SK-N-MC (cell line): ENCODE measurements at regions not wholly inside any gene's neighbourhood (a gene's known extent, or its start where the extent isn't known, plus 50 kb on each side); places are given as distances from the start of the nearest gene placed in this dataset.
"Not testable (repeated sequence)": the region's sequence is repeated elsewhere in the genome, so short reads cannot be mapped to it uniquely, and the experiment has no call there.

Source experiments
- DNase-seq: peaks from one replicate; pipeline ENCODE4 v3.0.0-alpha.2; 2011; ENCODE audit warnings: low read depth, low spot score
- H3K27ac ChIP-seq: fragments of 200-600 bp; sonication (generic); 2 replicates; pipeline ENCODE4 v1.5.1; 2016; ENCODE audit warnings: mixed run types
- H3K36me3 ChIP-seq: fragments of 200-600 bp; sonication (generic); 2 replicates; pipeline ENCODE4 v1.6.1; 2017; ENCODE audit warnings: antibody characterized with exemption, low read length, mixed read lengths; ENCODE audit not compliant: insufficient read depth
- H3K4me3 ChIP-seq: fragments of 200-600 bp; sonication (generic); 2 replicates; pipeline ENCODE4 v1.5.1; 2016
- H3K9ac ChIP-seq: fragments of 200-600 bp; sonication (generic); 2 replicates; pipeline ENCODE4 v1.8.0; 2017; ENCODE audit warnings: mixed run types, mixed read lengths; ENCODE audit not compliant: insufficient read length
- H3K9me3 ChIP-seq: fragments of 200-600 bp; sonication (generic); 2 replicates; pipeline ENCODE4 v1.6.1; 2017; ENCODE audit warnings: low read depth, mild to moderate bottlenecking, antibody characterized with exemption, low read length, moderate library complexity, mixed read lengths
- EZH2 ChIP-seq: fragments of 200-600 bp; sonication (generic); IDR thresholded peaks from one replicate; pipeline ENCODE4 v1.6.1; 2017; ENCODE audit warnings: antibody characterized with exemption
- FOXP2 ChIP-seq: optimal IDR thresholded peaks from 2 replicates; pipeline ENCODE3; 2011; ENCODE audit warnings: mild to moderate bottlenecking, moderate library complexity; ENCODE audit not compliant: insufficient read depth; ENCODE audit errors: extremely low read length, control extremely low read depth
- POLR2AphosphoS5 ChIP-seq: IDR thresholded peaks from 2 replicates; pipeline ENCODE4 v1.6.1; 2012; ENCODE audit warnings: mild to moderate bottlenecking, low read depth, low read length, borderline replicate concordance

DNA sequence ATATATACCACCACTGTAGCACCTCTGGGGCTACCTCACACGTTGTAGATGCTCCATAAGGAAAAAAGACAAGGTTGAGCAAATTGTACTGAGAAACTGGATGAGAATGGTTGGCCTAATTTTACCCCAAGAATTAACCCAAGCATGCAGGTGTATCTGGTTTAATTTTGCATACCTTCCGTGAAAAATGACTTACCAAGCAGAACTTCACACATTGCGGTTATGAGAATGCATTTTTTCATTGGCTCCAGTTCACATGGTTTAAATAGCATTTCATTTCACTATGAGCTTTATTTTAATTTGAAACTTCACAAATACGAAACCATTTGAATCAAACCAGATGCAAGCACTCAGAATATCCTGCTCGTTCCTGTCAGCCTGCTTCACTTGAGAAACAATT is 512.2 kb downstream of the LTN1 start:
- H3K36me3 ChIP-seq, result no peaks in the 10 kb centered on the region
- no peak for DNase-seq
- H3K4me3 ChIP-seq, result no peak overlapping the region
- H3K27ac ChIP-seq, result no peak overlapping the region
- no peak overlapping the region for H3K9ac ChIP-seq
- TF ChIP-seq EZH2 (no peak), POLR2AphosphoS5 (no peak), FOXP2 (no peak)
- no peaks in the 10 kb centered on the region for H3K9me3 ChIP-seq

- no peak for DNase-seq
- no peak overlapping the region for H3K4me3 ChIP-seq
- H3K27ac ChIP-seq, result no peak overlapping the region
- no peak overlapping the region for H3K9ac ChIP-seq
- no peaks in the 10 kb centered on the region for H3K9me3 ChIP-seq
- H3K36me3 ChIP-seq, result no peaks in the 10 kb centered on the region
- TF ChIP-seq POLR2AphosphoS5, result no peak
These were observed 519.0 kb downstream of the LTN1 start for GRCh38 chr21:28473530-28474220.

DNA sequence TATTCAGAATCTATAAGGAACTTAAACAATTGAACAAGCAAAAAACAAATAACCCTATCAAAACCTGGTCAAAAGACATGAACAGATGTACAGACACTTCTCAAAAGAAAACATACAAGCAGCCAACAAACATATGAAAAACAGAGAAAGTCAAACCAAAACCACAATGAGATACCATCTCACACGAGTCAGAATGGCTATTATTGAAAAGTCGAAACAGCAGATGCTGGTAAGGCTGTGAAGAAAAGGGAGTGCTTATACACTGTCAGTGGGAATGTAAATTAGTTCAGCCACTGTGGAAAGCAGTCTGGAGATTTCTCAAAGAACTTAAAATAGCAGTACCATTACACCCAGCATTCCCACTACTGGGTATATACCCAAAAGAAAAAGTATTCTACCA is 520.1 kb downstream of the LTN1 start:
- H3K27ac ChIP-seq, H3K4me3 ChIP-seq, DNase-seq, H3K9me3 ChIP-seq, H3K36me3 ChIP-seq, H3K9ac ChIP-seq: not testable (repeated sequence)

- Histone ChIP-seq H3K4me3 (no peak overlapping the region), H3K36me3 (no peaks in the 10 kb centered on the region), H3K9ac (no peak overlapping the region), H3K27ac (no peak overlapping the region), H3K9me3 (no peaks in the 10 kb centered on the region)
- TF ChIP-seq POLR2AphosphoS5 (no peak), FOXP2 (no peak), EZH2 (no peak)
- DNase-seq, result no peak
These were observed 527.7 kb downstream of the LTN1 start for GRCh38 chr21:28464988-28465387.

DNA sequence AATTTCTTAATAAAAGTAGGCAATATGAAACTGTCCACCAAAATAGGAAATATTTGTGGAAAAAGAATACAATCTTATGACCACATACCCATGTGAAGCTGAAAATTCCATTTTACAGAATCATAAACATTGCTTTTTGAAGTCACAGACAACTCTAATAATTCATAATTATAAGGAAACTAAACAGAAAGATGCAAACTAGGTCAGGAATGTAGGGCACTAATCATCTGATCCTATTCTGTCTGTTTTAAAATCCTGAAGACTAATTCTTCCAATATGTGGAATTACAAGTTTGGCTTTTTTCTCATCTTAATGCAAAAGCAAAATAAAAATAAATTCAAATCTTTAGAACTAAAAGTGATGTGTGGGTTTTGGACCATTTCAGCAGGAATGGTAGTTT is 528.6 kb downstream of the LTN1 start:
- TF ChIP-seq POLR2AphosphoS5, result no peak
- no peak for TF ChIP-seq EZH2
- TF ChIP-seq FOXP2, result no peak
- Histone ChIP-seq H3K27ac (no peak overlapping the region), H3K9me3 (no peaks in the 10 kb centered on the region), H3K4me3 (no peak overlapping the region), H3K36me3 (no peaks in the 10 kb centered on the region), H3K9ac (no peak overlapping the region)
- DNase-seq, result no peak

GRCh38 chr21:28459193-28459592 is 533.5 kb downstream of the LTN1 start:
- Histone ChIP-seq H3K36me3 (no peaks in the 10 kb centered on the region), H3K9ac (no peak overlapping the region), H3K4me3 (no peak overlapping the region), H3K27ac (no peak overlapping the region), H3K9me3 (no peaks in the 10 kb centered on the region)
- TF ChIP-seq FOXP2 (no peak), EZH2 (no peak), POLR2AphosphoS5 (no peak)
- DNase-seq, result no peak

- H3K9ac ChIP-seq, result no peak overlapping the region
- H3K4me3 ChIP-seq, result no peak overlapping the region
- DNase-seq, result no peak
- no peaks in the 10 kb centered on the region for H3K36me3 ChIP-seq
- no peaks in the 10 kb centered on the region for H3K9me3 ChIP-seq
- no peak overlapping the region for H3K27ac ChIP-seq
- TF ChIP-seq FOXP2 (no peak), POLR2AphosphoS5 (no peak), EZH2 (no peak)
These were observed 534.2 kb downstream of the LTN1 start for GRCh38 chr21:28458446-28458845.

DNA sequence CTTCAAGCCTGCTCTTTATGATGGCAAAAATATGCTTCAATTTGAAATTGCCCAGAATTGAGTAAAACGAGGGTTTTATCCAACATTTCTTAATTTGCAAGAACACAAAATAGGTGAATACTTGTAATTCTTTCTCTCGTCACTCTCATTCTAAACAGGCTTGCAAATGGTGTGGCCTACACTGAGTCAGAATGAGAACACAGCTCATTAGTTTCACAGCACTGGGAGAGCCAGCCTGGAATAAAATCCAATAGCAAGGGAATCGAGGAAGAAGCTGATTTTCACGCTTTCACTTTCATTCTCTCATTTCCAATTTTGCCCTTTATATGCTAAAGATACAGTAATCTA is 537.5 kb downstream of the LTN1 start:
- Histone ChIP-seq H3K9ac (no peak overlapping the region), H3K36me3 (no peaks in the 10 kb centered on the region), H3K4me3 (no peak overlapping the region), H3K9me3 (no peaks in the 10 kb centered on the region), H3K27ac (no peak overlapping the region)
- no peak for DNase-seq
- TF ChIP-seq EZH2 (no peak), FOXP2 (no peak), POLR2AphosphoS5 (no peak)

DNA sequence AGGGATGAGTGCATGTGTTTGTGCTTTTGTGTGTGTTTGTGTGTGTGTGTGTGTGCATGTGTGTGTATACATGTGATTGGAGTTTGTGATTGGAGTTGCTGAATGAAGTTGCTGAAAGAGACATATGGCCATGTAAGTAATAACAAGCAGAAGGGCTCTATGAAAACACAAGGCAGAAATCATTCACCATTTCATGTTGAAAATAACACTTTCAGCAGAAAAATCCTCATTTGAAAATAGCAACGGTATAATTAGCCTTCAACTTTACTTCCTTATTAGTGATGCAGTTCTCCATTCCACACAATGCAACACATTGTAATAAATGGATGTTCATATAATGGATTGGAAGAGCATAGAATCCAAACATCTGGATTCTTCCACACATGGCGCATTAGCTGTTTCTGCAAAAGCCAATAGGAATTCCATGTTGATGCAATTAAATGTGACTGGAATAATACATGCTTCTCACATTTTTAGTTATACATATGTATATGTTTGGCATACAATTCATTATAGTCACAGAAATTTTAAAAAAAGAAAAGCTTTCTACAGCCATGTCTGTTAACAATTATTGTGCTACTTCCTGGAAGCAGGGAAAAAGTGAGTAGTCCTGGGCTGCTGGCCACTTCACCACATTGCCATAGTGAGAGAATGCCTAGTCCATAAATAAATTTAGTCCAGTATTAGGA is 538.0 kb downstream of the LTN1 start:
- Histone ChIP-seq H3K9ac (no peak overlapping the region), H3K36me3 (no peaks in the 10 kb centered on the region), H3K4me3 (no peak overlapping the region), H3K9me3 (no peaks in the 10 kb centered on the region), H3K27ac (no peak overlapping the region)
- TF ChIP-seq POLR2AphosphoS5, result no peak
- TF ChIP-seq EZH2, result no peak
- no peak for TF ChIP-seq FOXP2
- DNase-seq, result no peak
